ENCODE measurements at regions not wholly inside any gene's neighbourhood (a gene's known extent, or its start where the extent isn't known, plus 50 kb on each side); places are given as distances from the start of the nearest gene placed in this dataset.

- Histone ChIP-seq H3K4me3 (ENCODE audit: insufficient read depth, low read depth, low read length) (no peak overlapping the region), H3K36me3 (ENCODE audit: insufficient read depth, low read length) (no peaks in the 10 kb centered on the region), H3K27ac (ENCODE audit: low read depth, low read length) (no peak overlapping the region), H2AFZ (ENCODE audit: low read depth, low read length) (no peak overlapping the region), H3K4me2 (ENCODE audit: low read length) (no peak overlapping the region), H3K4me1 (ENCODE audit: insufficient read depth, low read length) (no peaks in the 10 kb centered on the region), H3K9me3 (ENCODE audit: insufficient read depth, low read depth, low read length) (no peaks in the 10 kb centered on the region), H3K9ac (ENCODE audit: low read length) (no peak overlapping the region), H4K20me1 (ENCODE audit: insufficient read depth, low read length) (no peaks in the 10 kb centered on the region), H3K27me3 (ENCODE audit: insufficient read depth, low read length) (no peaks in the 10 kb centered on the region), H3K79me2 (ENCODE audit: insufficient read depth, low read length) (no peaks in the 10 kb centered on the region)
- FAIRE-seq (no peak), DNase-seq (ENCODE audit: low read depth) (no peak)
- no peak for TF ChIP-seq CTCF (IDR thresholded peaks at IDR 0.05; ENCODE audit: insufficient read depth, low read depth, low read length)
- no peak for TF ChIP-seq EZH2 (IDR thresholded peaks at IDR 0.05; ENCODE audit: insufficient read depth, low read length)
- no peaks in the 10 kb centered on the region for H3K36me3 Mint-ChIP-seq (ENCODE audit: low read depth, unreplicated experiment)
- H3K27ac Mint-ChIP-seq (ENCODE audit: unreplicated experiment), result no peak overlapping the region
- H3K9me3 Mint-ChIP-seq (ENCODE audit: unreplicated experiment), result peaks cover 2% of the 10 kb centered on the region
- peaks cover 12% of the 10 kb centered on the region for H3K4me1 Mint-ChIP-seq (ENCODE audit: low read depth, unreplicated experiment)
- no peaks in the 10 kb centered on the region for H3K27me3 Mint-ChIP-seq (ENCODE audit: low read depth, unreplicated experiment)
- H3K4me3 Mint-ChIP-seq (ENCODE audit: unreplicated experiment), result no peak overlapping the region
Measured at GRCh38 chr9:108265065-108265464, 590.7 kb downstream of the ACTL7B start.

GRCh38 chr9:108264093-108264492 lies 591.7 kb downstream of the ACTL7B start:
- H3K36me3 ChIP-seq (ENCODE audit: insufficient read depth, low read length), result no peaks in the 10 kb centered on the region
- Mint-ChIP-seq H3K36me3 (ENCODE audit: low read depth, unreplicated experiment) (no peaks in the 10 kb centered on the region), H3K9me3 (ENCODE audit: unreplicated experiment) (peaks cover 2% of the 10 kb centered on the region), H3K27me3 (ENCODE audit: low read depth, unreplicated experiment) (no peaks in the 10 kb centered on the region), H3K4me3 (ENCODE audit: unreplicated experiment) (no peak overlapping the region), H3K4me1 (ENCODE audit: low read depth, unreplicated experiment) (peaks cover 8% of the 10 kb centered on the region), H3K27ac (ENCODE audit: unreplicated experiment) (no peak overlapping the region)
- H3K27me3 ChIP-seq (ENCODE audit: insufficient read depth, low read length), result no peaks in the 10 kb centered on the region
- FAIRE-seq (no peak), DNase-seq (ENCODE audit: low read depth) (no peak)
- no peak overlapping the region for H3K9ac ChIP-seq (ENCODE audit: low read length)
- no peaks in the 10 kb centered on the region for H3K79me2 ChIP-seq (ENCODE audit: insufficient read depth, low read length)
- H3K9me3 ChIP-seq (ENCODE audit: insufficient read depth, low read depth, low read length), result no peaks in the 10 kb centered on the region
- H3K4me1 ChIP-seq (ENCODE audit: insufficient read depth, low read length), result no peaks in the 10 kb centered on the region
- no peak overlapping the region for H3K4me3 ChIP-seq (ENCODE audit: insufficient read depth, low read depth, low read length)
- TF ChIP-seq EZH2 (IDR thresholded peaks at IDR 0.05; ENCODE audit: insufficient read depth, low read length) (no peak), CTCF (IDR thresholded peaks at IDR 0.05; ENCODE audit: insufficient read depth, low read depth, low read length) (no peak)
- no peaks in the 10 kb centered on the region for H4K20me1 ChIP-seq (ENCODE audit: insufficient read depth, low read length)
- H2AFZ ChIP-seq (ENCODE audit: low read depth, low read length), result no peak overlapping the region
- H3K27ac ChIP-seq (ENCODE audit: low read depth, low read length), result no peak overlapping the region
- H3K4me2 ChIP-seq (ENCODE audit: low read length), result no peak overlapping the region

GRCh38 chr9:108262836-108263235 lies 593.0 kb downstream of the ACTL7B start:
- TF ChIP-seq EZH2 (IDR thresholded peaks at IDR 0.05; ENCODE audit: insufficient read depth, low read length) (no peak), CTCF (IDR thresholded peaks at IDR 0.05; ENCODE audit: insufficient read depth, low read depth, low read length) (no peak)
- no peak overlapping the region for H2AFZ ChIP-seq (ENCODE audit: low read depth, low read length)
- H3K9ac ChIP-seq (ENCODE audit: low read length), result no peak overlapping the region
- H3K4me1 Mint-ChIP-seq (ENCODE audit: low read depth, unreplicated experiment), result peaks cover 6% of the 10 kb centered on the region
- no peaks in the 10 kb centered on the region for H3K79me2 ChIP-seq (ENCODE audit: insufficient read depth, low read length)
- no peak for FAIRE-seq
- H3K27ac Mint-ChIP-seq (ENCODE audit: unreplicated experiment), result no peak overlapping the region
- peaks cover 2% of the 10 kb centered on the region for H3K9me3 Mint-ChIP-seq (ENCODE audit: unreplicated experiment)
- no peaks in the 10 kb centered on the region for H3K4me1 ChIP-seq (ENCODE audit: insufficient read depth, low read length)
- no peaks in the 10 kb centered on the region for H3K36me3 Mint-ChIP-seq (ENCODE audit: low read depth, unreplicated experiment)
- H3K4me3 Mint-ChIP-seq (ENCODE audit: unreplicated experiment), result no peak overlapping the region
- no peaks in the 10 kb centered on the region for H3K27me3 ChIP-seq (ENCODE audit: insufficient read depth, low read length)
- no peak for DNase-seq (ENCODE audit: low read depth)
- H3K4me2 ChIP-seq (ENCODE audit: low read length), result no peak overlapping the region
- no peaks in the 10 kb centered on the region for H3K9me3 ChIP-seq (ENCODE audit: insufficient read depth, low read depth, low read length)
- no peaks in the 10 kb centered on the region for H3K27me3 Mint-ChIP-seq (ENCODE audit: low read depth, unreplicated experiment)
- H3K27ac ChIP-seq (ENCODE audit: low read depth, low read length), result no peak overlapping the region
- no peaks in the 10 kb centered on the region for H4K20me1 ChIP-seq (ENCODE audit: insufficient read depth, low read length)
- no peaks in the 10 kb centered on the region for H3K36me3 ChIP-seq (ENCODE audit: insufficient read depth, low read length)
- H3K4me3 ChIP-seq (ENCODE audit: insufficient read depth, low read depth, low read length), result no peak overlapping the region

Data from astrocyte (in vitro differentiated cells and primary cell).